KMS-11 (cell line): ENCODE measurements at regions not wholly inside any gene's neighbourhood (a gene's known extent, or its start where the extent isn't known, plus 50 kb on each side); places are given as distances from the start of the nearest gene placed in this dataset.

Source experiments
- H2AFZ ChIP-seq: fragments of 200-600 bp; sonication (generic); 2 replicates; pipeline ENCODE4 v1.6.1; 2016; ENCODE audit warnings: antibody characterized with exemption, mixed run types, low read depth
- H3K27ac ChIP-seq: fragments of 200-600 bp; sonication (generic); 2 replicates; pipeline ENCODE4 v1.6.1; 2016; ENCODE audit warnings: mild to moderate bottlenecking, mixed run types
- H3K27me3 ChIP-seq: fragments of 200-600 bp; sonication (generic); 2 replicates; pipeline ENCODE4 v1.6.1; 2017; ENCODE audit warnings: mild to moderate bottlenecking, low read depth, mixed run types, moderate library complexity; ENCODE audit not compliant: insufficient read depth
- H3K36me3 ChIP-seq: fragments of 200-600 bp; sonication (generic); 2 replicates; pipeline ENCODE4 v1.6.1; 2017; ENCODE audit warnings: mild to moderate bottlenecking, mixed run types; ENCODE audit not compliant: insufficient read depth
- H3K4me1 ChIP-seq: fragments of 200-600 bp; sonication (generic); 2 replicates; pipeline ENCODE4 v1.6.1; 2016; ENCODE audit warnings: mild to moderate bottlenecking, low read depth, mixed run types; ENCODE audit not compliant: poor library complexity, severe bottlenecking
- H3K4me2 ChIP-seq: fragments of 200-600 bp; sonication (generic); 2 replicates; pipeline ENCODE4 v1.7.0; 2016; ENCODE audit warnings: mild to moderate bottlenecking, mixed run types
- H3K4me3 ChIP-seq: fragments of 200-600 bp; sonication (generic); IDR thresholded peaks from 2 replicates; pipeline ENCODE4 v1.6.1; 2017; ENCODE audit warnings: low read depth, low read length, mixed read lengths; ENCODE audit not compliant: insufficient read depth
- H3K79me2 ChIP-seq: fragments of 200-600 bp; sonication (generic); 2 replicates; pipeline ENCODE4 v1.6.1; 2016; ENCODE audit warnings: low read depth, mixed run types; ENCODE audit not compliant: insufficient read depth
- H3K9ac ChIP-seq: fragments of 200-600 bp; sonication (generic); 2 replicates; pipeline ENCODE4 v1.6.1; 2016; ENCODE audit warnings: mild to moderate bottlenecking, mixed run types
- H4K20me1 ChIP-seq: fragments of 200-600 bp; sonication (generic); 2 replicates; pipeline ENCODE4 v1.6.1; 2016; ENCODE audit warnings: mild to moderate bottlenecking, mixed run types; ENCODE audit not compliant: insufficient read depth
- TF ChIP-seq, protein P1 (sequence below): fragments of 200-600 bp; sonication (generic); conservative IDR thresholded peaks from 2 replicates; pipeline ENCODE4 v1.6.1; 2017; ENCODE audit warnings: low read depth, mild to moderate bottlenecking, antibody characterized with exemption, low read length, moderate library complexity, mixed read lengths

DNA sequence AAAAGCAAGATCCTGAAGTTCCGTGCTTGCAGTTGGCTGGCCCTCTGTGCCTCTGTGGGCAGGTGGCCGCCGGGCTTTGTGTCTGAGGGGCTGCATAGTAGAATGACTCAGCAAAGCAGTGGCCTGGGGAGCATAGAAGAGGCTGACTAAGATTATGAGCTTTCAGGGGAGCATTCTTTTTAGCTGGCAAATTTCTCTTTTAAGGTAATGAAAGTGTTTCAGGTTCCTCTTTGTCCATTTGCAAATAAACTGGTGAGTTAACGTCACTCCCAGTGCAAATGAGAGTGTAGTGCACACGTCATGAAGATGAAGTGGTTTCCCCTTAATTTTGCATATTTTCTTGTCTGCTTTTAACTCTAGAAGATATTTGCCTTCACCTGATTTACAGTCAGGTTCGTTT is 98.6 kb downstream of the BCL2L11 start:
- Histone ChIP-seq H3K27me3 (no peaks in the 10 kb centered on the region), H3K9ac (no peak overlapping the region), H3K36me3 (no peaks in the 10 kb centered on the region), H3K4me1 (no peaks in the 10 kb centered on the region), H3K4me2 (no peak overlapping the region), H3K4me3 (no peak overlapping the region), H4K20me1 (no peaks in the 10 kb centered on the region), H2AFZ (no peak overlapping the region), H3K79me2 (no peaks in the 10 kb centered on the region), H3K27ac (no peak overlapping the region)
- TF ChIP-seq, protein P1, sequence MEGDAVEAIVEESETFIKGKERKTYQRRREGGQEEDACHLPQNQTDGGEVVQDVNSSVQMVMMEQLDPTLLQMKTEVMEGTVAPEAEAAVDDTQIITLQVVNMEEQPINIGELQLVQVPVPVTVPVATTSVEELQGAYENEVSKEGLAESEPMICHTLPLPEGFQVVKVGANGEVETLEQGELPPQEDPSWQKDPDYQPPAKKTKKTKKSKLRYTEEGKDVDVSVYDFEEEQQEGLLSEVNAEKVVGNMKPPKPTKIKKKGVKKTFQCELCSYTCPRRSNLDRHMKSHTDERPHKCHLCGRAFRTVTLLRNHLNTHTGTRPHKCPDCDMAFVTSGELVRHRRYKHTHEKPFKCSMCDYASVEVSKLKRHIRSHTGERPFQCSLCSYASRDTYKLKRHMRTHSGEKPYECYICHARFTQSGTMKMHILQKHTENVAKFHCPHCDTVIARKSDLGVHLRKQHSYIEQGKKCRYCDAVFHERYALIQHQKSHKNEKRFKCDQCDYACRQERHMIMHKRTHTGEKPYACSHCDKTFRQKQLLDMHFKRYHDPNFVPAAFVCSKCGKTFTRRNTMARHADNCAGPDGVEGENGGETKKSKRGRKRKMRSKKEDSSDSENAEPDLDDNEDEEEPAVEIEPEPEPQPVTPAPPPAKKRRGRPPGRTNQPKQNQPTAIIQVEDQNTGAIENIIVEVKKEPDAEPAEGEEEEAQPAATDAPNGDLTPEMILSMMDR: no peak

DNA sequence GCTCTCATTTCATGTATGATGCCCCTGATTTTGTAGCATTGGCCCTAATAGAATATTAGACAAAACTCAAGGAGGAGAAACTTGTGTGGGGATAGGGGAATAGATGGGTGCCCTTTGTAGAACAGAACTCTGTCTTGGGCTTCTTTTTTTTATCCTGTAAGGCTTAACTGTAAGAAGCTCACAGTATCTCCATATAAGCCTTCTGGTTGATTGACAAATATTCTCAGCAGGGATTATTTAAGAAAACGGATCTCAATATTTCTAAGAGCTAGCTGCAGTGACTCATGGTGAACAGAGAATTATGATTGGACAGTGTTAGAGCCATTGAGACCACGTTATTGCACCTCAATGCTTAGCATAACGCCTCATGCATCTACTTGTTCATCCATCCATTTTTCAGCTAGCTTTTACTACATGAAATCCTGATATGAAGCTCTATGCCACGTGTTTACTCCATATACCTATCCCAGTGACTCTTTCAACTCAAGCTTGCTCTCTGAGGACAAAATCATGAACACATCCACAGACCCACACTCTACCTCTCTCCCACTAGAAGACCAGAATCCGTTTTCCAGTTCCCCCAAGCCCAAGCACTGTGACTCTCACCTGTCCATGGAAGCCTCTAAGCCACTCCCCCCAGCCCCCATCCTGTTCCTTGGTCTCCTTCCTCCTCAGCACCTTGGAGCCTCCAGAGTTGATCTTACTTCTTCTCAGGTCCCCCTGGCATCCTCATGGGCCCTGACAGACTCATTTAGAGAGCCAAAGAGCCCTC is 99.2 kb downstream of the BCL2L11 start:
- H4K20me1 ChIP-seq: no peaks in the 10 kb centered on the region
- H3K4me2 ChIP-seq: no peak overlapping the region
- H3K27me3 ChIP-seq: no peaks in the 10 kb centered on the region
- H3K79me2 ChIP-seq: no peaks in the 10 kb centered on the region
- no peak overlapping the region for H3K9ac ChIP-seq
- no peak overlapping the region for H3K27ac ChIP-seq
- H3K4me3 ChIP-seq: no peak overlapping the region
- TF ChIP-seq, protein P1: no peak
- H3K4me1 ChIP-seq: no peaks in the 10 kb centered on the region
- H3K36me3 ChIP-seq: no peaks in the 10 kb centered on the region
- H2AFZ ChIP-seq: no peak overlapping the region

DNA sequence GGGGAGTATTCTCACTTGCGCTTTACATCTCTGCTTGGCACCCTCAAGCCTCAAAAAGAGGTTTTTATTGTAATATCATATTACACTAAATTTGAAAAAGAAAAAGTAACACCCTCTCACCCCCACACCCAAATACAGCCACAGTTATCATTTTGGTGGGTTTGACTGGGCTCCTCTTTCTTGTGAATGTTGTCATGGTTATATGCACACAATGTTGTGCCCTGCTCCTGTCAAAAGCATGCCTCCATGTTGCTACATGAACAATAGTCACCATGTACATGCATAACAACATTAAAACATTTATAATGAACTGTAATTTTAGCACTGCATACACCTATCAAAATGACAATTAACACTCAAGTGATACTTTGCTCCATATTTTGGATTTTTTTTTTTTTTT is 100.2 kb downstream of the BCL2L11 start:
- H3K4me3 ChIP-seq: no peak overlapping the region
- H4K20me1 ChIP-seq: no peaks in the 10 kb centered on the region
- no peaks in the 10 kb centered on the region for H3K4me1 ChIP-seq
- H3K36me3 ChIP-seq: no peaks in the 10 kb centered on the region
- H3K79me2 ChIP-seq: no peaks in the 10 kb centered on the region
- H3K27me3 ChIP-seq: no peaks in the 10 kb centered on the region
- no peak overlapping the region for H3K4me2 ChIP-seq
- no peak overlapping the region for H3K27ac ChIP-seq
- no peak overlapping the region for H3K9ac ChIP-seq
- H2AFZ ChIP-seq: no peak overlapping the region
- TF ChIP-seq, protein P1: no peak

DNA sequence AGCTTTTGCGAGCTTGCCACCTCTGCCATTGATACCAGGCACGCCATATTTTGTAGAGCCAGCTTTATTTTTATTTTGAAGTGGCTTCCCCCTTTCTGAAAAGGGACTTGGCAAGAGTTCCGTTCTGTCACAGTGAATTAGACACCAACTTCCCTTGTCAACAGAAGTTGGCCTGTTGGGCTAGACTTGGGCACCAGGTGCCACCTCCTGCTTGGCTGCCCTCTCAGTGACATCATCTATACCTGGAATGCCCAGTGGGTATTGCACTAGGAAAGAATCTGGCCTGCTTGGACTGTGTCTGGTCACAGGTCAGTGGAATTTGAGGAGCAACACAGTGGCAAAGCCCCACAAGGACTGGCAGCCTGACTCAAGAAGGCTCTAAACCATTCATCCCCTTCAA is 101.0 kb downstream of the BCL2L11 start:
- TF ChIP-seq, protein P1: no peak
- no peak overlapping the region for H3K4me3 ChIP-seq
- H2AFZ ChIP-seq: no peak overlapping the region
- H4K20me1 ChIP-seq: no peaks in the 10 kb centered on the region
- no peak overlapping the region for H3K4me2 ChIP-seq
- H3K27me3 ChIP-seq: no peaks in the 10 kb centered on the region
- no peaks in the 10 kb centered on the region for H3K36me3 ChIP-seq
- H3K27ac ChIP-seq: no peak overlapping the region
- no peaks in the 10 kb centered on the region for H3K79me2 ChIP-seq
- H3K9ac ChIP-seq: no peak overlapping the region
- peaks cover 5% of the 10 kb centered on the region for H3K4me1 ChIP-seq
